Stimulated activated CD4-positive, alpha-beta T cell treated with anti-CD3 and anti-CD28 coated beads, Interleukin-4, amount 100 ng/mL, for 4 hours (primary cell): ENCODE measurements at regions not wholly inside any gene's neighbourhood (a gene's known extent, or its start where the extent isn't known, plus 50 kb on each side); places are given as distances from the start of the nearest gene placed in this dataset.

Experiments used
- DNase-seq, 2 experiments: peaks; one replicate each; pipeline ENCODE4 v3.0.0-alpha.2; 2020

DNA sequence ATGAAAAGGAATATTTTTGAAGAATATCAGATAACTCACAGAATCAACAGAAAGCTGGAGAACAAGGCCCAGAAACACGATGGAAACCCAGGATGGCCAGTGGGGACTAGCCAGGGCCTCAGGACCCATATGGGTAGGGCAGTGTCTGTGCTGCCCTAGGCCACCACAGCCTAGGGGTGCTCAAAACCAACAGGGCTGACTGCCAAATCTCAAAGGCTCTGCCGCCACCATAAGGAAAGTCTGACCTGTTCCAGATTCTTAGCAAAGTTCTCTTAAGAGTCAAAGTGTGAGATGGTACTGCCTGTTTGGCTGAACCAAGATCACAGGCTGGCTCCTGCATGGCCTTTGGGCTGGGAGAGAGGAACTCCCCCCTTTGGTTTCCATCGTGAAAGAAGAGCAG is 164.7 kb upstream of the CTTNBP2NL start:
- no peak for DNase-seq

DNA sequence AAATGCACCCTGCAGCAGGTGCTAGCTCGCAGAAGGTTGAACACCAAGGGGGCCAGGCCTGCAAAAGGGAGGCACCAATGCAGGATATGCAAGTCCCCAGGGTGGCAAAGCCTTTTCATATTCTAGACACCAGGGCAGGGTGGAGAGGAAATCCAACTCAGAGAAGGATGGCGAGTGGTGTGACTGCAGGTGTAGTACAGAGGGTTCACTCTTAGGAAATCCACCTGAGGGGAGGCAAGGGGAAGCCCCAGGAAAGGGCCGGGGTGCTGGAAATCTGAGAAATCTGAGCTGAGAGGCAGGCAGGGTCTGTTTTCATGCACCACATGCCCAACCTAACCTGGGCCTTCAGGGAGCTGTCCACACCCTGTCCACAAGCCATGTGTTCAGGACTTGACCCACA is 163.2 kb upstream of the CTTNBP2NL start:
- no peak for DNase-seq

DNA sequence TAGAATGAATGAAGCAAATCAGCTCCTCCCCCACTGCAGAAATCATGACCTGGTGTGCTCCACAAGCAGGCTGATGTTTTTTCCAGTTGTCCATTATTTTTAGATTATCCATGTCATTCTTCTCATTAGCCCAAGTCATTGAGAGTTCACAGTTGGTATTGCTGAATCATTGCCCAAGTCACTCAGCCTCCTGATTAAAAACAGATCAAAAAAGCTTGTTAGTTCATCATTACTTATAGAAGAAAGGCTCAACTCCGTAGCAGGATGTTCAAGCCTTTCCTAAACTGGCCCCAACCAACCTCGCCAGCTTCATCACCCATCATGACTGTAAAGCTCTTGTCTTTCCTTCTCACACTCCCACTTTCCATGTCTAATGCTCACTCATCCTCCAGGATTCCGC is 161.3 kb upstream of the CTTNBP2NL start:
- DNase-seq = no peak

DNA sequence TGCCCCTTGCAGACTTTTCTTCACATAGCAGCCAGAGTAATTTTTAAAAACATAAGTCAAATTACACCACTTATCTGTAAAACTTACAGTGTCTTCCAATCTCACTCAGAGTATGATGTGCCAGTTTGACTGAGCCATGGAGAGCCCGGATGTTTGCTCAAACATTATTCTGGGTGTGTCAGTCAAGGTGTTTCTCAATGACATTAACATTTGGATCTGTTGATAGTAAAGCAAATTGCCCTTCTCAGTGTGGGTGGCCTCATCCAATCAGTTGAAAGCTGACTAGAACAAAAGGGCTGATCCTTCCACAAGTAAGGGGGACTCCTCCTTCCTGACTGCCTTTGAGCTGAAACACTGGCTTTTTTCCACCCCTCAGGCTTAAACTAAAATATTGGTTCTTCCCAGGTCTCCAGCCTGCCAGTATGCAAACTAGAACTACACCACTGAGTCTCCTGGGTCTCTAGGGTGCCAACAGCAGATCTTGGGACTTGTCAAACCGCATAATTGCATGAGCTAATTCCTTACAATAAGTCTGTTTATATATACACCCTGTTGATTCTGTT is 157.9 kb upstream of the CTTNBP2NL start:
- DNase-seq = no peak

DNA sequence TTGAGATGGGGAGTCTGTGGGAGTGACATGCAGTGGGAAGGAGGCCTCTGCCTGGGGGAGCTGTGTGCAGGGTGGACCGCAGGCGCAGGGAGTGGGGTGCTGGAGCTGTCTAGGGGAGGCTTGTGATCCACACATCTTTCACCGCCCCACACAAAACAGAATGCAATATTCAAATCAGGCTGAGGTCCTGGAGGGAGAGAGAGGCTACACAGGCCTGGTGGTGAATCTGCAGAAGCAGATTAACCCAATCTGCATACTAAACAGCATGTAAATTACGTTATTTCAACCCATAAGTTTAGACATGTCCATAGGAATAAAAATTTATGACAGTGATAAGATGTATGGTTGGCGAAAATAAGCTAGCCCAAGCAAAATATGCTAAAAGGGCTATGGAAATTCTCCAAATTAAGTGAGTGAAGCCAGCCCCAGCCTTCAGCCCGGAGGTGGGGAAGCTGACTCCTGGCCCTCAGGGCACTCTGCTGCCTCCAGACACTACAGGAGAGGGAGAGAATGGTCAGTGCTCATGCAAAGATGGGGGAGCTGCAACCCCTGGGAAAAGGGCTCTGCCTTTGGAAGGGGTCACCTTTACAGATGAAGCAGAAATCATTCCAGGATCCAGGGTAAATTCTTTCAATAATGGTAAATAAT is 156.2 kb upstream of the CTTNBP2NL start:
- no peak for DNase-seq

DNA sequence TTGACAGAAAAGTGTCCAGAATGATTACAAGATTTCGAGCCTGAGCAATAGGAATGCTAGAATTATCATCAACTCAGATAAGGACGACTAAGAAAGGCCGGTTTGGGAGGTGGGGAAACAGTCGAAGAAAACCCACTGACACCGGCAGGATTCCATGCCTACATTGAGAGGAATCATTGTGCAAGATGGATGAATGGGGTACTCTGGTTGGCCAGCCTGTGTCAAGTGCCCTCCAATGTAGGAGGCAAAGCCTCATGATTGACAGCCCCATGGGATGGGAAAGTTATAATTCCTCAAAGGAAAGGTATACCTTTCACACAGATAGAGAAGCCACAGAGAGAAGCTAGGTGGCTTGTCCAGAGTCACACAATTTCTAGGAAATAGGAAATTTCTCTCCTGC is 153.5 kb upstream of the CTTNBP2NL start:
- DNase-seq = no peak

DNA sequence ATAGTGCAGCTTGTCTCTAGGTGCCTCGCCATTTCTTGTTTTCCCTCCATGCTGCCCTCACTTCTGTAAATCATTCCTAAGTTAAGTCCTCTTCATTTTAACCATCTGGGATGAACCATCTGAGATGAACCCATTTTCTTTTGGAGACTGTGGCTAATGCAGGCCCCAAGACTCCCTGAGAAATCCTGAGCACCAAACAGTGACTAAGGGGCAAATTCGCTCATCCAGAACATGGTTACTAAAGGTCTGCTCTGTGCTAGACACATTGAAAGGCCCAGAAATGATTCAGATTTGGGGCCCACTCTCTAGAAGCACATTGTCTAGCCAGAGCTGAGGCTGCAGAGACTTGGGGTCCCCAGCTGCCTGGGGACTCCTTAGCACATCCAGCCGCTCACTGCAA is 151.9 kb upstream of the CTTNBP2NL start:
- no peak for DNase-seq

DNA sequence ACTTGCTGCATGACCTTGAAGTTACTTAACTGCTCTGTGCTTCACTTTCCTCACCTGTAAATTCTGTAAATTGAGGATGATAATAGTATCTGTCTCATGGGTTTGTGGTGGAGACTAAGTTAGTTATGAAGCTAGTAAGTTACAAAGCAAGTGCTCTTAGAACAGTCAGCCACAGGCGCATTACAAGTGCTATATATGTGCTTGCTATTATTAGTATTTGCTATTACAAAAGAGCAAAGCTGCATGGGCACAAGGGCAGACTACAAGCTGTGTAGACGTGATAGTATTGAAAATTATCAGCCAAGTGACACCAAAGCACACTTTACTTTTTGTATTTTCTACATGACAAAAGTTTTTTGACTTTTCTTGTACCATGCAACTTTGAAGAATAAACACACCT is 150.9 kb upstream of the CTTNBP2NL start:
- no peak for DNase-seq

DNA sequence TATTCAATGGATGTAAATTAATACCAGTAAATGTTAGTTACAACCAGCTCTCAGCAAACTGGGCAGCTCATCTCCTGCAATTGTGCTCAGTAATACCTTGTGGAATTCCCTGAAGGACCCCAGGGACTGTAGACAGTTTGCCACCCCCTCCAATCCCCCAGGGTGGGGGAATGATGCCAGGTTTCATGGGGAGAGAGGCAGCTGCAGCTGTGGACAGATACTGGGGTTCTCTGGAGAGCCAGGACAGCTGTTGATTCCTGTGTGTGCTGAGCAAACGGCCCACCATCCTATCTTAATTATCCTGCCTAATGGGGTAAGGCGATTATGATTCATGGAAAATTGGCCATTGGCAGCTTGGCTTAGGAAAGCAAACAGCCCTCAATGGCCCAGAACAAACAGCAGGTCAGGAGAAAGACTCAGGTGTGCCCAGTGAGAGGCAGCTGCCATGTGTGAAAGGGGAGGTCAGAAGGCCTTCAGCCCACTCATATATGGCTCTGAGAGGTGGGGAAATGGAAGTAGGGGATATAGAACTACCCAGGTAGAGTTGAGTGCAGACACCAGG is 148.9 kb upstream of the CTTNBP2NL start:
- no peak for DNase-seq

DNA sequence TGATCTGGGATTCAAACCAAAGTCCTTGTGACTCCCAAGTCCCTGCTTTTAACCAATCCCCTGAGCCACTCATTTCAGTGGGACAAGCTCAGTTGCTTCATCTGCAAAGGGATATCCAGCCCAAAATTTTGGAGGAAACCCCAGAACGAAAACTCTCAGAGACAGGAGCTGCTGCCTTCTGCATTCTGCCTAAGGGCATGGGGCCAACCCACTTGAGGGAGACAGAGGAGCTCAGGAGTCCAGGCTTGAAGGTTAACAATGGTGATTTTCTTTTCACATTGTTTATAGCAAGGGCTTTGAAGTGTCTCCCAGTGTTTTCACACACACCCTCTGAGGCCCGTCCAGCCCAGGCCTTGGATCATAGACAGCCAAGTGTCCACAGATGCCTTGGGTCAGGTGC is 148.1 kb upstream of the CTTNBP2NL start:
- no peak for DNase-seq

DNA sequence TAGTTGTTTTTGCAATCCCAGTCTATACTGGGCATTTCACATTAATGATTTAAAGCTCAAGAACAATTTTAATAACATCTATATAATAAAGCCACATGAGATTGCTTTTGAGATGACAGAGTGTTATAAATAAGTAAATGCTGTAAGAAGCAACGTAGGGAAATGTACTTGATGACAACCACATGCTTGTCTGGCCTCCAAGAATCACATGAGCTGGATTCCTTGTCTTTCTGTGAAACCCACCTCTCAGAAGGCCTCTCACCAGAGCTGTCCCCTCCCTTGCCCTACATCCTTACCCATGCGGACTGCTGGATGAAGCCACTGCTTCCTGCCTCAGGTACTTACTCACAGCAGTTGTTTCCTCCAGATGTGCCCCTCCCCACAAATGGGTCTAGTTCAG is 145.1 kb upstream of the CTTNBP2NL start:
- no peak for DNase-seq

DNA sequence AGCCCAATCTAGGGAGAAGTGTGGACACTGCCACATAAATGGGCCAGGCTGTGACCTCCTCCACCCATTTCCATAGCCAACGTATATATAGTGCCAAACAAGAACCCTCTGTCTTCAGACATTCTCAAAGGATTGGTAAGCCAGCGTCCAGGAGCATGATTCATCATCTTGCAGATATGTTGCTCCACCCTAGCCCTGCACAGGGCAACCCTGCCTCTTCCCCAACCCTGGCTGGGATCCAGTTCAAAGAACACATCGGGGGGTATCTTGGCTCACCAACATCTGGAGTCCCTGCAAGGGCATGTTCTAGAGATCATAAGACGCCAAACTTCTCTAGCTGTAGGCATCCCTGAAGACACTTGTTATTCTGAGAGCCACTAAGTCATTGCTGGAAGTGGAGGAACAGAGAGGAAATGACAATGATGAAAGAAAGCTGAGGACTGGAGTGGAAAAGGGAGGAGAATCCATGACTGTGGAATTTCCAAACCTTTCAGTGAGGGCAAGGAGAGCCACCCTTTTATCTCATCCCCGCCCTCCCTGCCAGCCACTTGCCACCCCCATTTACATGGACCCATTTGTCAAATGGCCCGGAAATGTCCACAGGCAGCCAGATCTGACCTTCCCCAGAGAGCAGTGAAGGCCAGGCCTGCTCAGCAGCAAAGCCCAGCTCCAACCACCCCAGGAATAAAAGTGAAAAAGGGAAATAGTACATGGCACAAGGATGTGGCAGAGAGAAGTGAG is 144.1 kb upstream of the CTTNBP2NL start:
- no peak for DNase-seq

DNA sequence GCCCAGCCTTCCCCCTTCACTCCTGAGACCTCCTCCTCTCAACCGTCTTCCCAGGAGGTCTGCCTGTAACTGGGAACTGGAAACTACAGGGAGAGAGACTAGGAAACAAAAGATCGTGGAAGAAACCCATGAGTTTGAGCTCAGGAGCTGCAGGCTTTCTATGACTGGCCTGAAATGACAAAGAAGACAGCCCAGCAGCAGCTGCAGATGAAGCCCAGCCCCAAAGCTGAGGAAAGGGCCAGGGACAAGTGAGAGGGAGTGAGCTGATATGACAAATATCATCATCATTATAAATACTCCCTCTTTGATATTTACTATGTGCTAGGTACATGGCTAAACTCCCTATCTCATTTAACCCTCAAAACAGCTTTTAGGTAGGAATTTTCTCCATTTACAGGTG is 142.6 kb upstream of the CTTNBP2NL start:
- no peak for DNase-seq

DNA sequence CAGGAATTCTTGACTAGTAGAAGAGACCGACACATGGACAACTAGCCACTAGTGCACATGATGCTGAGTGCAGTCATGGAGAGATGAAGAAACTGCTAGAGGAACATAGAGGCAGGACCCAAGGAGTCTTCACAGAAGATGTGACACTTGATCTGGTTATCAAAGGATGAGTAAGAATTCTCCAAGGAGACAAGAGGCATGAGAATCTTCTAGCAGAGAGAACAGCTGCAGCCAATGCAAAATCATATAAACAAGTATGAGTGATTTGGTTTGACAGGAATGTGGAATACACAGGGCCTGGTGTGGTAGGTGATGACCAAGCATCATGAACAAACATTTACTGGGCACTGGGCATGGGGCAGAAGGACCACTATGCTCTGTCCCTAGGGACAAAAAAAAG is 140.9 kb upstream of the CTTNBP2NL start:
- DNase-seq = no peak

DNA sequence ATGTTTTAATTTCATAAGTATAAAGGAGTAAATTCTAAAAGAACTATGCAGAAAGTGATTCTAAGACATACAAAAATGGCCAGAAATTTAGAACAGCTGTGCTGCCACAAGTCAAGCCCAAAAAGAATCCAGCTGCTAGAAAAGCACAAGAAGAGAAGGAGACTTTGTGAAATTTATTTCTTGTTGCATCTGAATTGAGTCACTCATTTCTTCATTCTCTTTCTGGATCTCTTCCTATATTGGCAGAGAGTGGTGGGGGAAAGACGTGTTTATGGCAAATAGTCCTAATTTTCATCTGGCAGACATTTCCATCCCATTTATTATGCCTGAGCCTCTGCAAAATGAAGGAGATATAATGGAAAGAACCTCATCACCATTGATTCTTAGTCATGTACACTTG is 139.6 kb upstream of the CTTNBP2NL start:
- DNase-seq = no peak

DNA sequence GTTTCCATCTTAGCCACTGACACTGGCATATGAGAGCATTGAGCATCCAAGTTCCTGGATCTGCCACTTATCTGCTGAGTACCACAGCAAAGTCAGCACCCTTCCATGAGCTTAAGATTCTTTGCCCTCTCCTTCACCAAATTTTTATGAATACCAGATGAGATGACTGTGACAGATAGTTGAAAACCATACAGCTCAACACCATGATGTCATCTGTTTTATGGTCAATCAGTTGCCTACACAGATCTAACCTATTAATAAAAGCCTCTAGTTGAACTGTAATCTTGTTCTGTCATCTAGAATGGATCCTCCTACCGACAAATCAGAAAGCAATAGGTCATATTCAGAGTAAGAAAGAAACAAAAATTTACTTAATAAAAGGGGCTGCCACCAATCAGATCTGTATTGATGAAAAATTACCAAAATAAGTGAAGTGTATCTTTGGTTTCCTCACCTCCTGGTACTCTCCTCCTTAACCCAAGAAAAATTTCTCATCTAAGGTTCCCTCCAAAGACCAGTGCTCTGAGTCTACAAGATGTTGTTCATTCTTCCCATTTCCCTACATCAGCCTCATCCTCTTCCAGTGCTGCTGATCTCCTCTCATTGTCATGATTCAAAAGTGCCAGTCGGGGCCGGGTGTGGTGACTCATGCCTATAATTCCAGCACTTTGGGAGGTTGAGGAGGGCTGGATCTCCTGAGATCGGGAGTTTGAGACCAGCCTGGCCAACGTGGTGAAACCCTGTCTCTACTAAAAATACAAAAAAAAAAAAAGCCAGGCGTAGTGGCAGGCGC is 138.8 kb upstream of the CTTNBP2NL start:
- DNase-seq = no peak

DNA sequence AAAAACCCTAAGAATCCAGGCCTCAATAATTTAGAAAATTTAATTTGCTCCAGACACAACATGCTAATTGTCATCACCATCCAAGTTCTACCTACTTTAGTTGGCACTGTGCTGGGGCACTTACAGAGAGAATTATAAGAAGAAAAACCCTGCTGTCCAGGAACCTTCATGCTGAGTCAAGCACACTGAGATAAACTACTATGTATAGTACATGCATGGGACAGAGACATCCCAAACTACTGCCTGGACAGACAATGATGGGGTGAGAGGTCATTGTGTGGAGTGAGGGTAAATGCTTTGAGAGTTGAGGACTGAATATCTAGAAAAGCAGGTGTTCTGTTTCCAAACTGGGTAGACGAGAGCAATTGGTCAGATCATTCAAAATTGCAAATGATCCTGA is 135.3 kb upstream of the CTTNBP2NL start:
- DNase-seq = no peak

DNA sequence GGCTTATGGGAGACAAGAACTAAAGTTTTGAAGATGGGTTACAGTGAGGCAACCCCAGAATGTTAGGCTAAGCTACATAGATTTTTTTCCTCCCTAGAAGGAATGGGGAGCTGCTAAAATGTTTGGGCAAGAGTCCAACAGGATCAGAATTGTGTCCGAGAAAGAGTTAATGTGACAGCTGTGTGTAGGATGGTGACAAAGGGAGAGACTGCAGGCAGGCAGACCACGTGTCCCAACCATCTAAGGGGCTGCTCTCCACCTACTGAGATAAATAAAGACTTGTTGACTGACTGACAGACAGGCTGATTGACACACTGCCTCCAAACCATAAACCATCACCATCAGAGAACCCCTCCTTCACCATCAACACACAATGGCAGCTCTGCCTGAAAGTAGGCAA is 133.7 kb upstream of the CTTNBP2NL start:
- DNase-seq = no peak

DNA sequence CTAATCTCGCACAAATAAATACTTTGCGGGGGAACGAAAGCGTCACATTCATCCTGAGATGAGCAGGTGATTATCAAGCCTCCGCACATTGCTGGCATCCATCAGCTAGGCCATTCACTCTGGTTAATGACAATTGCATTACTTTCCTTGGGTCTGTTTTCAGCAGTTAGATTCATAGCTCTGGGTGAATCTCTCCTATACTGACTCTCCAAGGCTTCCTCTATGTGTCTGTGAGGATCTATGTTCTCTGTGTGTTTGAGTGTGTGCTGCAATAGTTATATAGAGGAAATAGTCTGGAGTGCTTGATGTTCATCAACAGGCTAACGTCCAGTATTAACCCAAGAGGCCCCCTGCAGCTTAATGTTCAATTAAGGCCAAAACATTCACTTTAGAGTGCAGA is 133.0 kb upstream of the CTTNBP2NL start:
- no peak for DNase-seq

DNA sequence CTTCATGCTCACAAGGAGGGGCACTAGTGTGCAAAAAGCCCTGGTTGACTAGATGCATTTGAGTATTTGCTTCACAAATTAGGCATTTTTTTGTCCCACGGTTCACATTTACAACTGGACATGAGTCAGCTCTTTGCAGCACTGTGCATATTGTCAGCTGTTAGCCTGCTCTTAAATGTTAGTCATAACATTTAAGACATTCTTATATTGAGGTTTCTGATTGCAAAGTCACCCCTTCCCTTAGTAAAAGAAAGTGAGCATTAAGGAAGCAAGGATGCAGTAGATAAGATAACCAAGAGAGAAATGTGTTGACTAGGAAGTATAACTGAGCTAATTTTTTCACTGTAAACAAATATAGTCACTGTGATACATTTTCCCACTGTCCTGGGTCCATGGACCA is 132.6 kb upstream of the CTTNBP2NL start:
- no peak for DNase-seq

DNA sequence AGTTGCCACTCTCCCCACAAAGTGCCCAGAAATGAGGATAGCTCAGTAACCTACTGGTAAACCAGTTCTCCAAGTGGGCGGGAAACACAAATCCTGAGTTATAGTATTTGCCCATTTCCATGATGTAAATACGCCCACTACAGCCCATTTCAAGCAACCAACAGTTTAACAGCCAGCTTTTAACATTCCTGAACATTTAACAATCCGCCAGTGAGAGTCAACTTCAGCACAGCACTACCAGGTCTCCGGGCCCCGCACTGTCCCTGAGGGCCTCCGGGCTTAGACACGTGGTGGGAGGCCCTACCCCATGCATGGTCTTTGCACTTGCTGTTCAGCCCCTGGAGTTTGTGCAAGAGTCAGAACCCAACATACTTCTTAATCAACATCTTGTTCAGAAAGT is 132.0 kb upstream of the CTTNBP2NL start:
- DNase-seq = no peak

DNA sequence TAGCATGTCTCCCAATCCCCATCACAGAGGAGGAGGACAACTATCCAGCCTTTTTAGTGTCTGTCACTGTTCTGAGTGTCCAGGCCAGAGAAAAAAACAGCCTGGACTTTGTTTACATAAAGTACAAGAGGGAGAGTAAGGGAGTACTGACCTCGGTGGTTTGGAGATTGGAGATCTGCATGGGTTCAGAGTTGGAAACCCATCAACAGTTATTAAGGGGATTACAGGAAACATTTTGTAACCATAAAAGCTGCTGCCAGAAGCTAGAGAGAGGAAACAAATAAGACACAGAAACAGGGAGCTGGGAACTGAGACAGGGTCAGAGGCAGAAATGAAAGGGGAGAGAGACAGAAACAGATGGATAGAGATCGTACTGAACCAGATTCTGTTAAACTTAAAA is 131.5 kb upstream of the CTTNBP2NL start:
- DNase-seq = no peak

DNA sequence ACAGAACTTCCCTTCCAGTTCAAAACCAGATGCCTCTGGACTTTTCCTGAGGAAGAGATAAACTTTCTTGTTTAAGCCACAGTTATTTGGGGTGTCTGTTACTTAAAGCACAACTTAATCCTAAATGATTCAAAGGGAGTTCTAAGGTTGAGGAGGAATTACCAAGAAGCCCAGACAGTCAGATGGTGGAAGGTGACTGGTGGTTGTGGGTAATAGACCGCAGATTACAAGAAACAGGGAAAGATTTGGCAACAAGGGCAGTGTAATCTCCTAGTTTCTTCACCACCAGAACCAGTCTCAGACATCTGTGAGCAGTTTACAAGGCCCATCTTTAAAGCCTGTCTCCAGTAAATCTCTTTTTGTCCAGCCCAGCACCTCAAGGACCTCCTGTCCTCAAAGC is 130.1 kb upstream of the CTTNBP2NL start:
- DNase-seq = no peak

DNA sequence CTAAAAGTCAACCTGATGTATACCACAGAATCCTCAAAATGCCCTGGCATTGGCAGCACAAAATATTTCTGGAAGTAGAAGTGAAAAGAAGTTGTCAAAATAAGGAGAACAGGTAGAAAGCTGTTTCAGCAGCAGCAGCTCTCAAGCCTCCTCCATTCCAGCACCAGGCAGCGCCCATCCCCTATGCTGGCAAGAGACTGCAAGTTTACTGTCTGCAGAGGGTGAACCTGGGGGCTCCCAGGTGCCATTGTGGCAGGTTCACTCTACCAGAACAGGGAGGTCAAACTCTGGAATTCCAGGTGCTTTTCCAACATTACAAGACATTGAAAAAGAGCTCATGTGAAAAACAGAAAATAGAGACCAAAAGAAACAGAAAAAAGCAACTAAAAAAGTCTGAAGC is 128.8 kb upstream of the CTTNBP2NL start:
- no peak for DNase-seq
